A172 (cell line): ENCODE measurements at regions not wholly inside any gene's neighbourhood (a gene's known extent, or its start where the extent isn't known, plus 50 kb on each side); places are given as distances from the start of the nearest gene placed in this dataset.

Experiments
- DNase-seq: peaks from one replicate; pipeline ENCODE4 v3.0.0-alpha.2; 2015; ENCODE audit warnings: low spot score

DNA sequence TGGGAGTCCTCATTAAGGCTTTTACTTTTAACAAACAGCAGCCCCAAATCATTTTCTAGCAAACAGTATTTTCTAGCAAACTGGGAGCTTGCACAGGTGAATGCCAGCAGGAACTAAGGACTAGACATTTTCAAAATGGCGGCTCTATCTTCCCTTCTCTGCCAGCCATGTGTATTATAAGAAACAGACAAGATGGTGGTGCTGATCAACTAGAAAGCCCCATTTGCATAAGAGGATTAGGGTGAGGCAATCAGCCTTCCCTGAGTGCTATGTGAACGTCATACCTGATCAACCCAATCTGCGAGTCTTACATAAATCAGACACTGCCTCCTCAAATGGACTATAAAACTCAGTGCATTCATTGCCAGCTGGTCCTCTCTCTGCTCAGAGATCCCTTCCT is 479.6 kb downstream of the IPMK start:
- DNase-seq = no peak

GRCh38 chr10:57786850-57787750 is 480.6 kb downstream of the IPMK start:
- no peak for DNase-seq

- DNase-seq = no peak
Observed at GRCh38 chr10:57786331-57786730, 481.4 kb downstream of the IPMK start.

- DNase-seq = no peak
Observed at GRCh38 chr10:57785546-57785945, 482.1 kb downstream of the IPMK start.

DNA sequence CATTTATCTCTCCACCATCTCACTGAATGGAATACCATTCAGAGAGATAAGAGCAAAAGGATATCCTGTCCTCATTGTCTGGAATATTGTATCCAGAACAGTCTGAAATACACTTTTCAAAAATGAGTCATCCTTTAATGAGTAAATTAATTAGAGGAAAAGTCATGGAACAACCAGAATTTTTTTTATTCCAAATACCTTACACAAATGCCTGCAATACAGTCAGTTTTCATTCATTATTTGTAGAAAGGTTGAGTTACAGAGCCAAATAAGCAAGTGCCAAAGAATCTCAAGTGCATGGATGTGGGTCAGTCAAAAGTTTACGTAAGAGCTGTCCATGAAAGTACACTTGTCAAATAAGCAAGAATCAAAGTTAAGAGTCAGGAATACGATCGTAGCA is 482.6 kb downstream of the IPMK start:
- DNase-seq = peak; percentile 48

DNA sequence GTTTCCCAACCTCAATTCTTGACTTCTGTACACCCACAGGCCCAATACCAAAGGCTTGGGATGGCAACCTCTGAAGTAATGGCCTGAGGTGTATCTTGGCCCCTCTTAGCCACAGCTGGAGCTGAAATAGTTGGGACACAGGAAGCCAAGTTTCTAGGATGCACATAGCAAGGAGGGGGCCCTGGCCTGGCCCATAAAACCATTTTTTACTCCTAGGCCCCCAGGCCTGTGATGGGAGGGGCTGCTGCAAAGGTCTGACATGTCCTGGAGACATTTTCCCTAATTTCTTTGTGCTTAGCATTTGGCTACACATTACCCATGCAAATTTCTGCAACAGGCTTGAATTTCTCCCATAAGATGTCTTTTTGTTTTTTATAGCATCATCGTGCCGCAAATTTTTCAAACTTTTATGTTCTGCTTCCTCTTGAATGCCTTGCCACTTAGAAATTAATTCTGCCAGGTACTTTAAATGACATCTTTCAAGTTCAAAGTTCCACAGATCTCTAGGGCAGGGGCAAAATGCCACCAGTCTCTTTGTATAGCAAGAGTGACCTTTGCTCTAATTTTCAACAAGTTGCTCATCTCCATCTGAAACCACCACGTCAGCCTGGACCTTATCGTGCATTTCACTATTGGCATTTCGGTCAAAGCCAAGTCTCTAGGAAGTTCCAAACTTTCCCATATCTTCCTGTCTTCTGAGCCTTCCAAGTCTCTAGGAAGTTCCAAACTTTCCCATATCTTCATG is 490.8 kb downstream of the IPMK start:
- DNase-seq = no peak

GRCh38 chr10:57775250-57775649 is 492.4 kb downstream of the IPMK start:
- DNase-seq = no peak

DNA sequence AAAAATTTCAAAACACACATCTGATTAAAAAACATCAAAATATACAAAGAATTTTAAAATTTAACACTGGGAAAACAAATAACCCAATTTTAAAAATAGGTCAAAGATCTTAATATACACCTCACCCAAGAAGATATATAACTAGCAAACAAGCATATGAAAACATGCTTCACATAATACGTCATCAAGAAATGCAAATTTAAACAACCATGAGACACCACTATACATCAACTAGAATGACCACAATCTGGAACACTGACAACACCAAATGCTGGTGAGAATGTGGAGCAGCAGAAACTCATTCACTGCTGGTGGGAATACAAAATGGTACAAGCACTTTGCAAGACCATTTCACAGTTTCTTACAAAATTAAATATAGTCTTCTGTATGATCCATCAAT is 498.4 kb downstream of the IPMK start:
- no peak for DNase-seq

DNA sequence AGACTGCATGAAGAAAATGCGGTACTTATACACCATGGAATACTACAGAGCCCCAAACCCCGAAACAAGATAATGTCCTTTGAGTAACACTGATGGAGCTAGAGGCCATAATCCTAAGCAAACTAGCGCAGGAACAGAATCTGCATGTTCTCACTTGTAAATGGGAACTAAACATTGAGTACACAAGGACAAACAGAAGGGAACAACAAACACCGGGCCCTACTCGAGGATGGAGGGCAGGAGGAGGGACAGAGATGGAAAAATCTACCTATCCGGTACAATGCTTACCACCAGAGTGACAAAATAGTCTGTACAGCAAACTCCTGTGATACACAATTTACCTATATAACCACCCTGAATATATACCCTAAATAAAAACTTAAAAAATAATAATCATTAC is 507.9 kb downstream of the IPMK start:
- no peak for DNase-seq

DNA sequence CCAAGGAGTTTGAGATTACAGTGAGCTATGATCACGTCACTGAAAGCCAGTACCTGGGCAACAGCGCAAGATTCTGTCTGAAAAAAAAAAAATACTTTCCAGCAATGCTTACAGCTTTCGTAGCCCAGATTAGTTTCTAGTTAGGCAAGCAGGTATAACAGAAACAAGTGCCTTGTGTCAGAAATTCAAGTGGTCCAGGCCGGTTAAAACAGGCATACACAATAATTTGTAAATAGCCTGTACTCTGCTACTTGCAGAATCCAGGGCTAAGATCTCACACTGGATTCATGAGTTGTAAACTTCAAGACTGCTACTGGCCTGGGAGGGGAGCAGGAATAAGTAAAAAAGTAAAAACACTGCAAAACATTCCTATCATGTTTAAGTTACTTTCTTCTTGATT is 512.9 kb downstream of the IPMK start:
- no peak for DNase-seq

DNA sequence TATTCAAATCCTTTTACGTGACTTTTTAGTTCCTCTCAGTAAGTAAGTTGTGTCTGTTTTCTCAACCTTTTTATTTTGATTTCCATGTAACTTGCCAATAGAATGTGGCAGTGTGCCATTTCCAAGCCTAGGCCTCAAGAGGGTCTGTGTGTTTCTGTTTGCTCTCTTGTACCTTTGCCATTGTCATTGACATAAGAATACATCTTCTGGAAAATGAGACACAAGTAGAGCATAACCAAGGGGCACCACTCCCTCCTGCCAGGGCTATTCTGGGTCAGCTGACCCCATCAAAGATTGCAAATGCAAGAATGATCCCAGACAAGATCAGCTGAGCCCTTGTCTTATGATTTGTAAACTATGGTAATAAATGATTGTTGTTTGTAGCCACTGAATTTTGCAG is 524.0 kb downstream of the IPMK start:
- DNase-seq = no peak

DNA sequence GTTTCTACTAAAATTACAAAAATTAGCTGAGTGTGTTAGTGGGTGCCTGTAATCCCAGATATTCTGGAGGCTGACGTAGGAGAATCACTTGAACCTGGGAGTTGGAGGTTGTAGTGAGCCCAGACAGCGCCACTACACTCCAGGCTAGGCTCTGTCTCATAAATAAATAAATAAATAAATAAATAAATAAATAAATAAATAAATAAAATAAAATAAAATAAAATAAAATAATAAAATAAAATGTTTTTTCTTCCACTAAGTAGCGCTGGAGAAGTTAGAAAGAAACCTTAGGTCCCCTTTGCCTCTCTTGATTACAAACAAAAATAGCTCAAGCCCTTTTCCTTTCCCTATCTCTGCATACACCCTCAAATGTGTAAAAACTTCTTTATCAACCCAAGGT is 525.9 kb downstream of the IPMK start:
- no peak for DNase-seq

- DNase-seq = no peak
Observed at GRCh38 chr10:57723305-57723704, 544.4 kb downstream of the IPMK start.

- peak; percentile 16 for DNase-seq
Observed at GRCh38 chr10:57716884-57717283, 550.8 kb downstream of the IPMK start.

DNA sequence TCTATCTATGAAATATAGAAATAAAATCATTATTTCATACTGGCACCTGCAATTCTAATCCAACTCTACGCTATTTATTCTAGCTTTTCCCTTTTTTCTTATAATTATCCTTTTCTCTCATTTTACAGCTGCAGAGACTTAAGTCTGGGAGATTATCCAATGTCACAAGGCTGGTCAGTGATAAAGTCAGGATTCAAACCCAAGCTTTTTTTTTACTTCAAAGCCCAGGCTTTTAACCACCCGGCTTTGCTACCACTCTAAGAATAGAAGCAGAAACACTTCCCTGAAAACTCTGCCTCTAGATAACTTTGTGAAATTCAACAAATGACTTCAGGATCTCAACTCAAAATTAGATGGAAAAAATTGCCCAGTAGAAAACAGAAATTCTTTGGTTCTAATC is 552.5 kb downstream of the IPMK start:
- no peak for DNase-seq

DNA sequence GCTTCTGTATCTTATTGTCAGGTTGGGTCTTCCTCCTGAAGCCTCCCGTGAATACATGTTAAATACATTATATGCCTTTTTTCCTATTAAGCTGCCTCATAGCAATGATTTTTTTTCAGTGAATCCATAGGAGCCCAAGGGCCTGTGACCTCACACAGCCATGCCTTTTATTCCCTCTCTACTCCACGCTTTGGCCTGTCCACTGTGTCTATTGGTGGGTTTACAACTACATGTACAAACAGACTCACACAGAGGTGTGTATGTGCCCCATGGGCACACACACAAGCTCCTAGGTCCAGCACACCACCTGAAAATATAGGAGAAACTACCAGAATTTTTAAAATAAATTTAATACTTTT is 560.4 kb downstream of the IPMK start:
- no peak for DNase-seq

GRCh38 chr10:57706576-57707299 is 561.0 kb downstream of the IPMK start:
- DNase-seq = no peak

- DNase-seq = no peak
Observed at GRCh38 chr10:57706016-57706415, 561.7 kb downstream of the IPMK start.

DNA sequence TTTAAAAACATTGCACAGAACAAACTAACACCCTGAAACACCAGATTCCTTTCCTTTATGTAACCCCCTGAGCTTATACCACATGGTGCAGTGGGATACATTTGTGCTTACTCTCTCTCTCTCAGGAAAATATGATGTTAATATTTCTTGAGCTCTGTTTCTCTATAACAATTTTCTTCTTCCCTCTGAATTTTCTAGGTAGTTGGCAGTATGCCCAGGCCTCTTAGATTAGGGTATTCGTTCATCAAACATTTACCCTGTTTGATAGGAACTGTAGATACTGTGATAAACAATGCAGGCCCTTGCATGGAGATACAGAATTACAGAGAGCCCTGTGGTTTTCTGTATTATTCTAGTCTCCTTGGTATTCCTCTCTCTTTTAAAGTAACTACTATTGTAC is 567.8 kb downstream of the IPMK start:
- no peak for DNase-seq

GRCh38 chr10:57696641-57697040 is 571.1 kb downstream of the IPMK start:
- DNase-seq = peak; percentile 86

GRCh38 chr10:57694956-57695608 is 572.6 kb downstream of the IPMK start:
- peak; percentile 4 for DNase-seq
